ENCODE measurements at regions not wholly inside any gene's neighbourhood (a gene's known extent, or its start where the extent isn't known, plus 50 kb on each side); places are given as distances from the start of the nearest gene placed in this dataset.

DNA sequence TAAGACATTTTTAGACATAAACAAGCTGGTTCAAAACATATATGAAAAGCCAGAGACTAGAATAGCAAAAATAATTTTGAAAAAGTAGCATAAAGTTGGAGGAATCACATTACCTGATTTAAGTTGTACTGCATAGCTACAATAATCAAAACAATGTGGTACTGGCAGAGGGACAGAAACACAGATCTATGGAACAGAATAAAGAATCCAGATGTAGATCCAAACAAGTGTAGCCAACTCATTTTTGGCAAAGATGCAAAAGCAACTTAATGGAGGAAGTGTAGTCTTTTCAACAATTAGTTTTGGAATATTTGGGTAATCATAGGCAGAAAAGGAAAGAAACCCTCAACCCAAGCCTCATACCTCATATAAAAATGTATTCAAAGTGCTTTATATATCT, 278.7 kb upstream of the ZNF521 start:
- Mint-ChIP-seq H3K4me3 (no peak overlapping the region), H3K9me3 (peaks cover 46% of the 10 kb centered on the region), H3K27me3 (ENCODE audit: low read depth, poor library complexity) (peaks cover 3% of the 10 kb centered on the region), H3K36me3 (ENCODE audit: low read depth) (peaks cover 18% of the 10 kb centered on the region), H3K4me1 (peaks cover 13% of the 10 kb centered on the region), H3K27ac (no peak overlapping the region)
- TF ChIP-seq, protein P1, sequence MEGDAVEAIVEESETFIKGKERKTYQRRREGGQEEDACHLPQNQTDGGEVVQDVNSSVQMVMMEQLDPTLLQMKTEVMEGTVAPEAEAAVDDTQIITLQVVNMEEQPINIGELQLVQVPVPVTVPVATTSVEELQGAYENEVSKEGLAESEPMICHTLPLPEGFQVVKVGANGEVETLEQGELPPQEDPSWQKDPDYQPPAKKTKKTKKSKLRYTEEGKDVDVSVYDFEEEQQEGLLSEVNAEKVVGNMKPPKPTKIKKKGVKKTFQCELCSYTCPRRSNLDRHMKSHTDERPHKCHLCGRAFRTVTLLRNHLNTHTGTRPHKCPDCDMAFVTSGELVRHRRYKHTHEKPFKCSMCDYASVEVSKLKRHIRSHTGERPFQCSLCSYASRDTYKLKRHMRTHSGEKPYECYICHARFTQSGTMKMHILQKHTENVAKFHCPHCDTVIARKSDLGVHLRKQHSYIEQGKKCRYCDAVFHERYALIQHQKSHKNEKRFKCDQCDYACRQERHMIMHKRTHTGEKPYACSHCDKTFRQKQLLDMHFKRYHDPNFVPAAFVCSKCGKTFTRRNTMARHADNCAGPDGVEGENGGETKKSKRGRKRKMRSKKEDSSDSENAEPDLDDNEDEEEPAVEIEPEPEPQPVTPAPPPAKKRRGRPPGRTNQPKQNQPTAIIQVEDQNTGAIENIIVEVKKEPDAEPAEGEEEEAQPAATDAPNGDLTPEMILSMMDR (IDR thresholded peaks at IDR 0.05), result no peak
- no peak for DNase-seq

DNA sequence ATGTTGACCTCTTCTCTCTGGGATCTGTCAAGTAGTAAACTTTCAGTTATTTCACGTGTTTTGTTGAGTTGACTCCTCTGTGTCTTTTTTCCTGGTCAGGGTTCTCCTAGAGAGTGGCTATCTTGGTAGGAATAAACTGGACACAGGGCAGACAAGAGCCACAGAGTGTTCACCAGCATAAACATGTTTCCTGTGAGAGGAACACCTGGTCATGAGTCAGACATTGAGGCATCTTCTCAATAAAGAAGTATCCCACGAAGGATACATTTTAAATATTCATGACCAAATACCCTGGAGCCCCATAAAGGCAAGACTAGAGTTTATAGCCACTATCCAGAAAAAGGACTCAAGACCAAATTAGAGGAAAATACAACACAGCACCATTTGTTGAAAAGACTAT, 269.7 kb upstream of the ZNF521 start:
- Mint-ChIP-seq H3K9me3 (peaks cover 44% of the 10 kb centered on the region), H3K27ac (no peak overlapping the region), H3K4me1 (no peaks in the 10 kb centered on the region), H3K4me3 (no peak overlapping the region), H3K27me3 (ENCODE audit: low read depth, poor library complexity) (peaks cover 5% of the 10 kb centered on the region), H3K36me3 (ENCODE audit: low read depth) (peaks cover 13% of the 10 kb centered on the region)
- no peak for DNase-seq
- TF ChIP-seq, protein P1 (IDR thresholded peaks at IDR 0.05), result no peak

DNA sequence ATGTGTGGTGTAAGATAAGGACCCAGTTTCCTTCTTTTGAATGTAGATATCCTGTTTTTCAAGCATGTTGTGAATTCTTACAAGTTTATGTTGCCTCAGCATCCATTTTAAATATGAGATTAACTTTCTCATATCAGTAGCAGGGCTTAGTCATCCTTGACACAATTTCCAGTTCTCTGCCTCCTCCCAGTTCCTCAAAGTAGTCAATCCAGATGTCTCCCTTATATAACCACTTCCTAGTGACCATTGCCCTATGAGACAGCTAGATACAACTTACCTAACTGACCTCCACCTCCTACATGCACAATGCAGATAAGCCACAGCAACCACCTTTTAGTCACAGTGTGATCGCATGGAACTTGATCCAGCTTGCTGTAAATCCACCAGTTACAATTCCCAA, 269.2 kb upstream of the ZNF521 start:
- no peaks in the 10 kb centered on the region for H3K4me1 Mint-ChIP-seq
- H3K9me3 Mint-ChIP-seq, result peaks cover 38% of the 10 kb centered on the region
- H3K36me3 Mint-ChIP-seq (ENCODE audit: low read depth), result peaks cover 9% of the 10 kb centered on the region
- TF ChIP-seq, protein P1 (IDR thresholded peaks at IDR 0.05), result no peak
- H3K27ac Mint-ChIP-seq, result no peak overlapping the region
- no peak for DNase-seq
- no peak overlapping the region for H3K4me3 Mint-ChIP-seq
- peaks cover 5% of the 10 kb centered on the region for H3K27me3 Mint-ChIP-seq (ENCODE audit: low read depth, poor library complexity)

DNA sequence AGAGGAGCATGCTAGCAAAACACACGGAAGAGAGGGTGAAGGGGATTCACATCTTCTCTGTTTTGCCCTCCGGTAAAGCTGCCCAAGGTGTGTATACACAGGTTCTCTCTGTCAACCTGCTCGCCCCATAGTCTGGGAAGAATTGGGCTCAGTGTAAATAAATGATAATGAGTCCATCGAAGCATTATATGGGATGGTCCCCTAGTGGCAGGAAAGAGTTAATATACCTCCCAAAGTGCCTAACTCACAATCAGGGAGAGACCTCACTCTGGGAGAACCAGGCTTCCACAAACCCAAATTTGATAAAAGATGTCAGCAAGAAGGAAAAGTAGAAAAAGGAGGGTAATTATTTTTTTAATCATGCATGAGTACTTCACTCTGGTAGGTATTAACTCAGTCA, 262.2 kb upstream of the ZNF521 start:
- Mint-ChIP-seq H3K4me1 (no peaks in the 10 kb centered on the region), H3K27ac (no peak overlapping the region), H3K36me3 (ENCODE audit: low read depth) (no peaks in the 10 kb centered on the region), H3K27me3 (ENCODE audit: low read depth, poor library complexity) (peaks cover 3% of the 10 kb centered on the region), H3K9me3 (peaks cover 14% of the 10 kb centered on the region), H3K4me3 (no peak overlapping the region)
- TF ChIP-seq, protein P1 (IDR thresholded peaks at IDR 0.05), result no peak
- no peak for DNase-seq

DNA sequence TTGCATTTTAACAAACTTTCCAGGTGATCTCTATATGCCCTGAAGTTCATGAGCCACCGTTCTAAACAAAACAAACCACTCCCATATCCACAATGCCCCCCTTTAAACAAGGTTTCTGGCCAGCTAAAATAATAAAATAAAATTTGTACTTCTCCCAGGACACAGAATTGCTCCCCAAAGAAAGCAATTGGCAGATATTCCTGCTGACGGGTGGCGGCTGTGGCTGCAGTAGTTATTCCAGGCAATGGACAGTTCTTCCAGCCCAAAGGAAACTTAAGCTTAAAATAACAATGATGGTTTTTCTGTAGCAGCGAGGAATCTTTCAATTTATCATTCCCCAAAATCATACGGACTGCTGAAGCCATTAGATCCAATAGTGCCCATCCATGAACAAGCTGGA, 260.5 kb upstream of the ZNF521 start:
- no peaks in the 10 kb centered on the region for H3K36me3 Mint-ChIP-seq (ENCODE audit: low read depth)
- H3K27me3 Mint-ChIP-seq (ENCODE audit: low read depth, poor library complexity), result peaks cover 3% of the 10 kb centered on the region
- no peaks in the 10 kb centered on the region for H3K4me1 Mint-ChIP-seq
- peaks cover 21% of the 10 kb centered on the region for H3K9me3 Mint-ChIP-seq
- TF ChIP-seq, protein P1 (IDR thresholded peaks at IDR 0.05), result no peak
- DNase-seq, result no peak
- H3K4me3 Mint-ChIP-seq, result no peak overlapping the region
- H3K27ac Mint-ChIP-seq, result no peak overlapping the region

DNA sequence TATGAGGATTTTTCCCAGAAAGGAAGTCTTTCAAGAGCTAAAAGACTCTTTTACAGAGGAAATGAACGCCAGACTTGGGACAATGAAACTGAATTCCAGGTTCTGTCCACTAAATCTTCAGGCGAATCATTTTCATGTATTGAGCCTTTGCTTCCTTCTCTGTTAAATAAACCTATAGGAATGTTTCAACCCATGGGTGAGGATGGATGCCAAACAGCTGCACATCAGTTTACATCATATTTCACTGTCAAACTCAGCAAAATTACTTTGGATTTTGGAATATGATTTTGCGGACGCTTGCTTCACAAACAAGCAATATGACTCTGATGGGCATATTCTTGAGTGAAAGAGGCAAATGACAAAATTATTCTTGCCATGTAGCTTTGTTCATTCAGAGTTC, 256.1 kb upstream of the ZNF521 start:
- TF ChIP-seq, protein P1 (IDR thresholded peaks at IDR 0.05), result no peak
- Mint-ChIP-seq H3K4me3 (no peak overlapping the region), H3K9me3 (peaks cover 8% of the 10 kb centered on the region), H3K36me3 (ENCODE audit: low read depth) (no peaks in the 10 kb centered on the region), H3K4me1 (peaks cover 27% of the 10 kb centered on the region), H3K27me3 (ENCODE audit: low read depth, poor library complexity) (no peaks in the 10 kb centered on the region), H3K27ac (no peak overlapping the region)
- no peak for DNase-seq
